ENCODE measurements at regions not wholly inside any gene's neighbourhood (a gene's known extent, or its start where the extent isn't known, plus 50 kb on each side); places are given as distances from the start of the nearest gene placed in this dataset.

GRCh38 chr4:95985791-95986550 lies 146.1 kb downstream of the PDHA2 start:
- DNase-seq (ENCODE audit: low read depth, low spot score), result no peak

DNA sequence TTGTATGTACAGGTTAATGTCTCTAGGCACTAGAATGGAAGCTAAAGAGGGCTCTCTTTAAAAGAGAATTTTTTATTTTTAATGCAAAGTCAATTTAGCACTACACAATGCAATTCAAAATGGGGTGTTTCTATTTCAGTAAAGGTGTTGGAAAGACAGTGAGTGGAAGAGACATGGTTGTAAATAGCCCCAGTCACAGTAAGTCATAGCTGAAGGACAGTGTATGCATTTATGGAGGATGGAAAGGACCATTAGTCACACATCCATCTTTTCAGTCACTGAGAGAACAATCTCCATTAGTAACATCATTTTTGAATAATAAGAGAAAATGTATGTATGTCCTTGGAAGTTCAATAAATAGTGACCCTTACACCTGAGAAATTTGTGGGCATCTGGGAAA lies 148.0 kb downstream of the PDHA2 start:
- no peak for DNase-seq (ENCODE audit: low read depth, low spot score)

DNA sequence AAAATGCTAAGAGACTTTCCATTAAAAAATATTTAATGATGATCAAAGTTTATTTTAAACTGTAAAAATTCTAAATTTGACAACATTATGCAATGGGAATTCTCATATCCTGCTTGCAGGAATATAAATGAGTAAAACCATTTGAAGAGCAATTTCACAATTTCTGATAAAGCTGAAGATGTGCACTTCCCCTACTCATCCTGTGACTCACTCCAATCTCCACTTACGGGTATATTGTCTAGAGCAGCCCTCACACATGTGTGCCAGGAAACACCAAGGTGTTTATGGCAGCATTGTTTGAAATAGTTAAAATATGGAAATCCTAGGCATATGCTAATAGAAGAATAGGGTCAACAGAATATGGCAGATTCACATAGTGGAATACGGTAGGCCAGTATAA lies 158.4 kb downstream of the PDHA2 start:
- DNase-seq (ENCODE audit: low read depth, low spot score), result no peak

- no peak for DNase-seq (ENCODE audit: low read depth, low spot score)
Measured at GRCh38 chr4:96003951-96004740, 164.3 kb downstream of the PDHA2 start.

DNA sequence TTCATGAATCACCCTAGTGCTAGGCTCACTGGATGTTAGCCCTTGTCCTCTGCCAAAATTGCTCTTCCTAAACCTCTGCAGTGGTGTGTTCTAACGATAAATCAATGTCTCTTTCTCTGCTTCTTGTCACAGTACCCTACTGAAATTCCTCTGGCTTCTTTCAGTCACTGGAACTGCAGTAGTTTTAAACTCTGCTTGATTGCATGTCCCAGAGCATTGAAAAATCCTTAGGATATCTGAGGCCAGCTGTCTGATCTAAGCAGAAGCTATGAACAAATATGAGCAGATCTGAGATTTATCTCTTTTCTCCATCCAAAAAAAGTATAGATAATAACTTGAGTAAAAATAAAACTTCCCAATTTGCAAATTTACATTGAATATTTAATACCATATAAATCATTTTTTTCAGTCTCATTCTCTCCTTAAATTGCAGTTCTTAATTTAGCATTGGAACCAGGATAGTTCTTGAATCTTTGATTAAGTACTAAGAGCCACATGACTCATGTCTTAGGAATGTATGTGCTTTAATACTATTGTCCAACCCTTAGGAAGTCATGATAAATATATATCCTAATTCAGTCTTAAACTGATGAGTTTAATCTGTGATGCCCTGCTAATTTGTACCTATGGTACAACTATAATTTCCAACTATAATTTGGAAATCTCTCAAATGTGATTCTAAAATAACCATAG lies 169.7 kb downstream of the PDHA2 start:
- DNase-seq (ENCODE audit: low read depth, low spot score), result no peak

DNA sequence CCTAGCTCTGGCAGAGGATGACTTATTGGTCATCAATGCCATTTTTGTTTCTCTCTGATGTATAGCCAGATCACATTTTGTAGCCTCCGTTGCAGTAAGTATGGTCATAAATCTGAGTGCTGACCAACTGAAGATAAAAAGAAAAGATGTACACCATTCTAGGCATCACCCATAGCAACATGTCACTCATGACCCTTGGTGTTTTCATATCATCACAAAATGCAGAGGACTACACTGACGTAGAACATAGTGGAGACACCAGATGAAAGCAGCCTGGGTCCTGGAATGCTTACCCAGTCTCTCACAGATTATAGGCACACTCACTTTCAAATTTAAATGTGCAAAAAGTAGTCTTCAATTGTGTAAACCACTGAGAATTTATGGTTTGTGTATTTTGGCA lies 172.8 kb downstream of the PDHA2 start:
- DNase-seq (ENCODE audit: low read depth, low spot score), result no peak

DNA sequence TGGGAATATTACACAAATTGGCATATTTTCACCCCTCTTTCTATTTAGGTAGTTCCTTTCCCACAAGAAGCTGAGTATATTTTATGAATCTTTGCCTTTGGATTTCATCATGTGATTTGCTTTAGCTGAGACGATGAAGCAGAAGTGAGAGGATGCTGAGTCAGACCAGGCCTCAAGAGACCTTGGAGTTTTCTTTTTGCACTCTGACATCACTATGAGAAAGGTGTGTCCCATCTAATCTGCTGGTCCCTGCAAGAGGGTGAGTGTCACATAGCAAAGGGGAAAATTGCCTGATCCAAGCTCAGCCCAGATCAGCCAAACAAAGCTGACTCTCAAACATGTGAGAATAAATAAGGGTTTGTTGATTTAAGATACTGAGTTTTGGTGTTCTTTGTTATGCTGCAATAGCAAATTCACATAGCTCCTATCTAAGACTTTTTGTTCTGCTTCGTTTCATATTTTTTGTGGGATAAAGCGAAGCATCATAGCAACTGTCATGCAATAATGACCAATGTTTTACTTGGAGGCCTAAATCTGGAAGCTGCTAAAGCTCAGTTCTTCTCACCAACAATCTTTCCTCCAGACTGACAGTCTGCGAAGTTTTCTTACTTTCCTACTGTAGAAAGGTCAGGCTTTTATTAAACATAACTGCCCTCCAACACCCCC lies 176.9 kb downstream of the PDHA2 start:
- DNase-seq (ENCODE audit: low read depth, low spot score), result no peak

- DNase-seq (ENCODE audit: low read depth, low spot score), result no peak
Measured at GRCh38 chr4:96025011-96025410, 185.1 kb downstream of the PDHA2 start.

DNA sequence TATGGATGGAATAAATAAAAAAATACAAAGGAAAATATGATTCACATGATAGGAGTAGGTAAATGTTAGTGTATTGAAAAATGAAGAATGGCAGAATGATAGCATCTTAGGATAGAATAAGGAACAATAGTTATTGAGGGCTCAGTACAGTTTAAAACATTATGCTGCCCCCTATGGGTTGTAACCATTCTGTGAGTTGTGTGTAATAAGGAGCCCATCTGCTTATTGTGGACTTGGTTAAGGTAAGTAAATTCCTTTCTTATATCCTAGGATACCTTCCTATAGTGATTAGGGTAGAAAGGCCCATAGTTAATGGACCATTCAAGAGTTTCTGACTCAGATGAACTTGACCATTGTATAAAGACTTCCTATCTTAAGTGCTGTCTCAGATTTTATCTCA lies 195.8 kb downstream of the PDHA2 start:
- DNase-seq (ENCODE audit: low read depth, low spot score), result no peak

GRCh38 chr4:96036781-96037180 lies 196.9 kb downstream of the PDHA2 start:
- DNase-seq (ENCODE audit: low read depth, low spot score), result no peak

- no peak for DNase-seq (ENCODE audit: low read depth, low spot score)
Measured at GRCh38 chr4:96037705-96038104, 197.8 kb downstream of the PDHA2 start.

GRCh38 chr4:96039217-96039616 lies 199.3 kb downstream of the PDHA2 start:
- DNase-seq (ENCODE audit: low read depth, low spot score), result no peak

DNA sequence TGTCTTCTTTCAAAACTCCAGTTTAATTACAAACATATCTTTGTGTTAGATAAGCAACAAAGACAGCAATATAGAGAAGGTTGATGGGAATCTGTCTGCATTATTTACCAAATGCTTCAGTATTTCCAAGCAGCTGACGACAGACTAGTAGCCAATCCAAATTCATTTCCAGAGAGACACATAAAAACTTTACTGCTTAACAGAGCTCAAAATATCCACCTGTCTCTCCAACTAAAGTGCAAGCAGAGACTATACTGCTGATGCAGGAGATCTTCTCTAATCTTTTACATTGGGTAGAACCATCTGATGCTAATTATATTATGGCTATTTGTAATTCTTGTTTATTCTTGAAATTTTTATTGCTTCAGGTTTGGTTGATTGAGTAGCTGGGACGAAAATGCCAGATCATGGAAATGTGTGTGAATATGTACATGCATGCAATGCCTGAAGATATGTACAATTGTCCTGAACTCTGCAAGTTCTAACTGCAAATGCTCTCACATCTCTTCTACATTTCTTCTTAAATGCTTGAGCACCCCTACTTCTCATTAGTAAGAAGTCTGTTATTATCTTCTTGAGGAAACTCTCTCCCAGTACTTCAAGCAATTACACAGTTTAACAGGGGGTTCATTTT lies 200.0 kb downstream of the PDHA2 start:
- no peak for DNase-seq (ENCODE audit: low read depth, low spot score)

- DNase-seq (ENCODE audit: low read depth, low spot score), result no peak
Measured at GRCh38 chr4:96044971-96045370, 205.1 kb downstream of the PDHA2 start.

GRCh38 chr4:96052827-96053226 lies 212.9 kb downstream of the PDHA2 start:
- no peak for DNase-seq (ENCODE audit: low read depth, low spot score)

DNA sequence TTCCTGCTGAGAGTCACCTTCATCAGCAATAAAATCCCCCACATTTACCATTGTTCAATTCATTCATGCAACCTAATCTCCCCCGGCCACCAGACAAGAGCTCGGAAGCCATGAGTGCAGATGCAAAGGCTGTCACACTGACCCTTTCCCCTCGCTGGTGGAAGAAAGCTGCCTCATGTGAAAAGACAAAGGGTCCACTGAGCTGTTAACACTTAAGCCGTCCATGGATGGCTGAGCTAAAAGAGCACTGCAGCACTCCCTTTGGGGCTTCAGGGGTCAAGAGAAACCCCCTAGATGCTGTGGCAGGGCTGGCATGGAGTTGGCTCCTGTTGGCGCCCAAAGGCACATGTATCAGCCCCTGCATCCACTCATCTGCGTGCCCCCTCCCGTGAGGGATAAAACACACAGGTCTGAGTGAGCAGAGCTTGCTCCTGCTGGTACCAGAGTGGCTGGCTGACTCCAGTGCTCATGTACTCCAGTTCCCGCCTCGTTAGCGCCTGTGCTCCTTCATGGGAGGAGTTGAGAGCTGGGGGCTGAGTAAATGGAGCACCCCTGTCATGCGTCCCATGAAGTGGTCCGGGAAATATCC lies 216.5 kb downstream of the PDHA2 start:
- no peak for DNase-seq (ENCODE audit: low read depth, low spot score)

- no peak for DNase-seq (ENCODE audit: low read depth, low spot score)
Measured at GRCh38 chr4:96063639-96064038, 223.7 kb downstream of the PDHA2 start.

GRCh38 chr4:96073461-96073860 lies 233.6 kb downstream of the PDHA2 start:
- no peak for DNase-seq (ENCODE audit: low read depth, low spot score)

DNA sequence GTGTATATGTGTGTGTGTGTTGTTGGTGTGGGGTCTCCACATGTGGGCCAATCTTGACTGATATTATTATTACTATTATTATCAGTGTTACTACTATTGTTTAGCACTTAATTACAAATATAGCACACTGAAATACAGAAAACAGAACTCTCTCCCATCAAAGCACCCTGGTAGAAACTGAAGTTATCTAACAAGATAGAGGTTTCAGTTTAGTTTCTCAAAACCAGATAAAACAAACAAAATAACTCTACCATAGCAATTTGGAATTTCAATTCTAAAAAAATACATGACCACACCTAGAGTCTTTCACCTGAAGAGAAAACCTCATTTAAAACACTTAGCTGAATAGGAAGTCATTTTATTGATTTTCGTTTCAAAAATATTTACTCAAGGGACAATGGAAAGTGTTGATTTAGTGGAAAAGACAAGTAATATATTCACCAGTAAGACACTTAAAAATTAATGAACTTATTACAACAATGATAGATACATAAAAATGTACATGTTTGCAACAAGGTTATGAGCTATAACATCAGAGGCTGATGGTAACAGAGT lies 252.3 kb downstream of the PDHA2 start:
- no peak for DNase-seq (ENCODE audit: low read depth, low spot score)

DNA sequence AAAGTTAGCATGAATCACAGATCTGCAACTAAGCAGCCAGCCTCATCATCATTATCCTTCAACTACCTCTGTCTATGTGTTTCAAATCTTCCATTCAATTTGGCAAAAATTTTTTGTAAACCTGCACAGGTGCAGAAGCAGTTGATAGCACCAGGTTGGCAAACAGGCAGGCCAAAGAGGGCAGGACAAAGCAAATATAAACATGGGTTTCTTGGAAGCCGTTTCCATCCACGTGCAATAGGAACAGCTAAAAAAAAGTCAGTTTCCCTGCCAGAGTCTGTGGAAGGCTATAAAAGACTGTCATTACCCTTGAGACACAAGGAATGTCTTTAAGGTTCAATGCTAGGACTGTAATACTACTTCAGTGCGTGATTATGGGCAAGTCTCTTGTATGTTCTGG lies 253.2 kb downstream of the PDHA2 start:
- no peak for DNase-seq (ENCODE audit: low read depth, low spot score)

DNA sequence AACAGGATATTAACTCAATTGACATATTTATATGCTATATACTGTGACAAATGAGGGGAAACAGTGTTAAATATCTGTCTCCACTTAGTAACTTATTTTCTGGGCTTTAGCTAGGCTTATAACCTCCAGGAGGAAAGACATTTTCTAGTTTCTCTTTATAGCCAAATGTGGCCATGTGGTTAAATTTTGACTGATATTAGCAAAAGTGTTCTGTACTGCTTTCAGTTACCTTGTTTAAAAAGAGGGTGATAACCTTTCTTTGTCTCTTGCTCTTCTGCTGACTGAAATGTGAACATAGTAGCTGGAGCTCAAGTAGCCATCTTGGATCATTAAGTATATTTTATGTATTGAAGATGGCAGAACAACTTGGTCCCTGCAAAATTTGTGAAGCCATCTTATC lies 253.7 kb downstream of the PDHA2 start:
- DNase-seq (ENCODE audit: low read depth, low spot score), result no peak
